ENCODE measurements at regions not wholly inside any gene's neighbourhood (a gene's known extent, or its start where the extent isn't known, plus 50 kb on each side); places are given as distances from the start of the nearest gene placed in this dataset.

GRCh38 chr2:20144196-20144595 is 80.7 kb downstream of the SDC1 start:
- CTCF ChIA-PET, result no interaction called here

GRCh38 chr2:20143263-20143662 is 81.7 kb downstream of the SDC1 start:
- CTCF ChIA-PET, result no interaction called here

More at GRCh38 chr2:20144196-20144595, 80.7 kb downstream of the SDC1 start:
- Histone ChIP-seq H3K36me3 (ENCODE audit: insufficient read depth, low read length) (no peaks in the 10 kb centered on the region), H3K9me3 (ENCODE audit: low read length) (no peaks in the 10 kb centered on the region), H3K27me3 (ENCODE audit: insufficient read depth, low read length, poor library complexity, severe bottlenecking) (no peaks in the 10 kb centered on the region), H3K4me1 (ENCODE audit: insufficient read depth, low read length) (no peaks in the 10 kb centered on the region), H3K4me3 (ENCODE audit: low read length) (no peak overlapping the region), H3K27ac (ENCODE audit: low read depth, low read length) (no peak overlapping the region)
- H3K36me3 Mint-ChIP-seq, result no peaks in the 10 kb centered on the region
- no peaks in the 10 kb centered on the region for H3K9me3 Mint-ChIP-seq
- no peak for DNase-seq
- POLR2A ChIA-PET, result no interaction called here
- H3K4me1 Mint-ChIP-seq, result no peaks in the 10 kb centered on the region
- H3K4me3 Mint-ChIP-seq, result no peak overlapping the region
- H3K27ac Mint-ChIP-seq, result peak overlapping the region in 1 of 8 donors; percentile 85
- H3K27me3 Mint-ChIP-seq, result peaks cover 14 to 29% of the 10 kb centered on the region in 2 donors

GRCh38 chr2:20141806-20142205 is 83.1 kb downstream of the SDC1 start:
- Histone ChIP-seq H3K4me3 (ENCODE audit: low read length) (no peak overlapping the region), H3K9me3 (ENCODE audit: low read length) (no peaks in the 10 kb centered on the region), H3K4me1 (ENCODE audit: insufficient read depth, low read length) (no peaks in the 10 kb centered on the region), H3K27me3 (ENCODE audit: insufficient read depth, low read length, poor library complexity, severe bottlenecking) (no peaks in the 10 kb centered on the region), H3K36me3 (ENCODE audit: insufficient read depth, low read length) (no peaks in the 10 kb centered on the region), H3K27ac (ENCODE audit: low read depth, low read length) (no peak overlapping the region)
- POLR2A ChIA-PET, result no interaction called here
- H3K4me1 Mint-ChIP-seq, result no peaks in the 10 kb centered on the region
- no peak overlapping the region for H3K4me3 Mint-ChIP-seq
- CTCF ChIA-PET, result no interaction called here
- peak overlapping the region in 1 of 8 donors; percentile 71 for H3K27ac Mint-ChIP-seq
- no peaks in the 10 kb centered on the region for H3K36me3 Mint-ChIP-seq
- H3K27me3 Mint-ChIP-seq, result peaks cover 5 to 9% of the 10 kb centered on the region in 2 donors
- DNase-seq, result no peak
- no peaks in the 10 kb centered on the region for H3K9me3 Mint-ChIP-seq

More at GRCh38 chr2:20143263-20143662, 81.7 kb downstream of the SDC1 start:
- no peaks in the 10 kb centered on the region for H3K4me1 Mint-ChIP-seq
- H3K36me3 ChIP-seq (ENCODE audit: insufficient read depth, low read length), result no peaks in the 10 kb centered on the region
- no peaks in the 10 kb centered on the region for H3K9me3 ChIP-seq (ENCODE audit: low read length)
- H3K4me1 ChIP-seq (ENCODE audit: insufficient read depth, low read length), result no peaks in the 10 kb centered on the region
- peaks cover 10 to 20% of the 10 kb centered on the region in 2 donors for H3K27me3 Mint-ChIP-seq
- H3K4me3 ChIP-seq (ENCODE audit: low read length), result no peak overlapping the region
- H3K27me3 ChIP-seq (ENCODE audit: insufficient read depth, low read length, poor library complexity, severe bottlenecking), result no peaks in the 10 kb centered on the region
- H3K9me3 Mint-ChIP-seq, result no peaks in the 10 kb centered on the region
- no peak overlapping the region for H3K27ac Mint-ChIP-seq
- no peak for DNase-seq
- POLR2A ChIA-PET, result no interaction called here
- H3K36me3 Mint-ChIP-seq, result no peaks in the 10 kb centered on the region
- no peak overlapping the region for H3K4me3 Mint-ChIP-seq
- no peak overlapping the region for H3K27ac ChIP-seq (ENCODE audit: low read depth, low read length)

- no peaks in the 10 kb centered on the region for H3K36me3 Mint-ChIP-seq
- H3K9me3 ChIP-seq (ENCODE audit: low read length), result no peaks in the 10 kb centered on the region
- no peak overlapping the region for H3K4me3 Mint-ChIP-seq
- ChIA-PET POLR2A (no interaction called here), CTCF (no interaction called here)
- H3K4me1 ChIP-seq (ENCODE audit: insufficient read depth, low read length), result no peaks in the 10 kb centered on the region
- H3K27me3 ChIP-seq (ENCODE audit: insufficient read depth, low read length, poor library complexity, severe bottlenecking), result no peaks in the 10 kb centered on the region
- H3K27ac Mint-ChIP-seq, result peak overlapping the region in 1 of 8 donors; percentile 71
- H3K27ac ChIP-seq (ENCODE audit: low read depth, low read length), result no peak overlapping the region
- H3K4me3 ChIP-seq (ENCODE audit: low read length), result no peak overlapping the region
- no peaks in the 10 kb centered on the region for H3K36me3 ChIP-seq (ENCODE audit: insufficient read depth, low read length)
- H3K4me1 Mint-ChIP-seq, result no peaks in the 10 kb centered on the region
- no peak for DNase-seq
- peaks cover 3% of the 10 kb centered on the region in 2 donors for H3K27me3 Mint-ChIP-seq
- no peaks in the 10 kb centered on the region for H3K9me3 Mint-ChIP-seq
Measured at GRCh38 chr2:20141056-20141762, 83.7 kb downstream of the SDC1 start.

GRCh38 chr2:20140321-20141055 is 84.4 kb downstream of the SDC1 start:
- Histone ChIP-seq H3K4me1 (ENCODE audit: insufficient read depth, low read length) (no peaks in the 10 kb centered on the region), H3K4me3 (ENCODE audit: low read length) (no peak overlapping the region), H3K27me3 (ENCODE audit: insufficient read depth, low read length, poor library complexity, severe bottlenecking) (no peaks in the 10 kb centered on the region), H3K27ac (ENCODE audit: low read depth, low read length) (no peak overlapping the region), H3K9me3 (ENCODE audit: low read length) (no peaks in the 10 kb centered on the region), H3K36me3 (ENCODE audit: insufficient read depth, low read length) (no peaks in the 10 kb centered on the region)
- H3K4me1 Mint-ChIP-seq, result no peaks in the 10 kb centered on the region
- H3K4me3 Mint-ChIP-seq, result no peak overlapping the region
- peaks cover 0 to under 1% of the 10 kb centered on the region in 2 donors for H3K27me3 Mint-ChIP-seq
- ChIA-PET CTCF (no interaction called here), POLR2A (no interaction called here)
- DNase-seq, result no peak
- no peaks in the 10 kb centered on the region for H3K36me3 Mint-ChIP-seq
- H3K27ac Mint-ChIP-seq, result no peak overlapping the region
- H3K9me3 Mint-ChIP-seq, result no peaks in the 10 kb centered on the region

- Mint-ChIP-seq H3K27ac (no peak overlapping the region), H3K9me3 (no peaks in the 10 kb centered on the region), H3K27me3 (peaks cover 0 to 3% of the 10 kb centered on the region in 2 donors), H3K4me1 (no peaks in the 10 kb centered on the region), H3K4me3 (no peak overlapping the region), H3K36me3 (no peaks in the 10 kb centered on the region)
- ChIA-PET CTCF (no interaction called here), POLR2A (no interaction called here)
- H3K36me3 ChIP-seq (ENCODE audit: insufficient read depth, low read length), result no peaks in the 10 kb centered on the region
- DNase-seq, result no peak
- H3K27me3 ChIP-seq (ENCODE audit: insufficient read depth, low read length, poor library complexity, severe bottlenecking), result no peaks in the 10 kb centered on the region
- H3K4me1 ChIP-seq (ENCODE audit: insufficient read depth, low read length), result no peaks in the 10 kb centered on the region
- no peaks in the 10 kb centered on the region for H3K9me3 ChIP-seq (ENCODE audit: low read length)
- H3K4me3 ChIP-seq (ENCODE audit: low read length), result no peak overlapping the region
- H3K27ac ChIP-seq (ENCODE audit: low read depth, low read length), result no peak overlapping the region
Measured at GRCh38 chr2:20139407-20140172, 85.3 kb downstream of the SDC1 start.

GRCh38 chr2:20138696-20139095 is 86.2 kb downstream of the SDC1 start:
- no peaks in the 10 kb centered on the region for H3K9me3 Mint-ChIP-seq
- H3K4me1 ChIP-seq (ENCODE audit: insufficient read depth, low read length), result no peaks in the 10 kb centered on the region
- no peak overlapping the region for H3K27ac ChIP-seq (ENCODE audit: low read depth, low read length)
- no peak for DNase-seq
- no peaks in the 10 kb centered on the region for H3K36me3 Mint-ChIP-seq
- no peaks in the 10 kb centered on the region for H3K36me3 ChIP-seq (ENCODE audit: insufficient read depth, low read length)
- H3K4me3 ChIP-seq (ENCODE audit: low read length), result no peak overlapping the region
- peaks cover 0 to 4% of the 10 kb centered on the region in 2 donors for H3K27me3 Mint-ChIP-seq
- ChIA-PET POLR2A (no interaction called here), CTCF (no interaction called here)
- H3K27me3 ChIP-seq (ENCODE audit: insufficient read depth, low read length, poor library complexity, severe bottlenecking), result no peaks in the 10 kb centered on the region
- no peaks in the 10 kb centered on the region for H3K9me3 ChIP-seq (ENCODE audit: low read length)
- no peaks in the 10 kb centered on the region for H3K4me1 Mint-ChIP-seq
- no peak overlapping the region for H3K4me3 Mint-ChIP-seq
- no peak overlapping the region for H3K27ac Mint-ChIP-seq

- H3K9me3 Mint-ChIP-seq, result no peaks in the 10 kb centered on the region
- no peaks in the 10 kb centered on the region for H3K4me1 Mint-ChIP-seq
- no peaks in the 10 kb centered on the region for H3K36me3 Mint-ChIP-seq
- no peak overlapping the region for H3K4me3 ChIP-seq (ENCODE audit: low read length)
- ChIA-PET CTCF (no interaction called here), POLR2A (no interaction called here)
- H3K27me3 Mint-ChIP-seq, result peaks cover 0 to 4% of the 10 kb centered on the region in 2 donors
- no peak overlapping the region for H3K4me3 Mint-ChIP-seq
- no peak for DNase-seq
- H3K4me1 ChIP-seq (ENCODE audit: insufficient read depth, low read length), result no peaks in the 10 kb centered on the region
- H3K36me3 ChIP-seq (ENCODE audit: insufficient read depth, low read length), result no peaks in the 10 kb centered on the region
- no peak overlapping the region for H3K27ac ChIP-seq (ENCODE audit: low read depth, low read length)
- no peaks in the 10 kb centered on the region for H3K27me3 ChIP-seq (ENCODE audit: insufficient read depth, low read length, poor library complexity, severe bottlenecking)
- H3K9me3 ChIP-seq (ENCODE audit: low read length), result no peaks in the 10 kb centered on the region
- H3K27ac Mint-ChIP-seq, result no peak overlapping the region
Measured at GRCh38 chr2:20137884-20138283, 86.5 kb upstream of the LAPTM4A start.

Measured in CD8-positive, alpha-beta memory T cell (primary cell).